ENCODE measurements at regions not wholly inside any gene's neighbourhood (a gene's known extent, or its start where the extent isn't known, plus 50 kb on each side); places are given as distances from the start of the nearest gene placed in this dataset.

DNA sequence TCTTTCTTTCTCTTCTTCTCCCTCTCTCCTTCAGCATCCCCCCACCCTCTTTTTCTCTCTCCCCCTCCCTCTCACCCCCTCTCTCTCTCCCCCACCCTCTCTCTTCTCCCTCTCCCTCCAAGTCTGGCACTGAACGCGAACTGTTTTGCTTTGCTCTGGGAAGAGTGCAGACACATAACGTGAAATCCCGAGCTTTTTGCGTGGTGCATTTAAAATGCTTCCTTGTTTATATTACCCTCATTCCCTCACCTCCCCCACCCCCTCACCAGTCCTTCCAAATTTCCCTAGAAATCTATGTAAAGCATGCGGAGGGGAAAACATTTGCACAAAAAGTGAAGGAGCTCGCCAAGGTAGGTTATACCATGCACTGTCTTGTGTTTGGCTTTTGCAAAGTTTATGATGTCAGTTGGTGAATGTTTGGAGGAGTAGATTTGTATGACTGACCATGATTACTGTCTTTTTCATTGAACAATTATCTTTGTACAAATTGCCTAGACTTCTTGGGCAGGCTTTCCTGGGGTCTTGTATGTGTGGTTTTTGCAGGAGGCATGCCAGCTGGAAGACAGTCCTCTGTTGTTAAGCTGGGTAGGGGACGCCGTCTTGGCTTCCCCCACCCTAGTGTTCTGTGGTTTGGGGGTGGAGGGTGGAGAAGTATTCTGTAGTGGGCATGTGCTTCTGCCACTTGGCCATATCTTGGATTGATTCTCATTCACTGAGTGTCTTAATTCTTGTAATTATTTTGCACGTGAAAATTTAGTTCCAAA, 123.7 kb upstream of the HSD17B12 start:
- TF ChIP-seq, protein P1, sequence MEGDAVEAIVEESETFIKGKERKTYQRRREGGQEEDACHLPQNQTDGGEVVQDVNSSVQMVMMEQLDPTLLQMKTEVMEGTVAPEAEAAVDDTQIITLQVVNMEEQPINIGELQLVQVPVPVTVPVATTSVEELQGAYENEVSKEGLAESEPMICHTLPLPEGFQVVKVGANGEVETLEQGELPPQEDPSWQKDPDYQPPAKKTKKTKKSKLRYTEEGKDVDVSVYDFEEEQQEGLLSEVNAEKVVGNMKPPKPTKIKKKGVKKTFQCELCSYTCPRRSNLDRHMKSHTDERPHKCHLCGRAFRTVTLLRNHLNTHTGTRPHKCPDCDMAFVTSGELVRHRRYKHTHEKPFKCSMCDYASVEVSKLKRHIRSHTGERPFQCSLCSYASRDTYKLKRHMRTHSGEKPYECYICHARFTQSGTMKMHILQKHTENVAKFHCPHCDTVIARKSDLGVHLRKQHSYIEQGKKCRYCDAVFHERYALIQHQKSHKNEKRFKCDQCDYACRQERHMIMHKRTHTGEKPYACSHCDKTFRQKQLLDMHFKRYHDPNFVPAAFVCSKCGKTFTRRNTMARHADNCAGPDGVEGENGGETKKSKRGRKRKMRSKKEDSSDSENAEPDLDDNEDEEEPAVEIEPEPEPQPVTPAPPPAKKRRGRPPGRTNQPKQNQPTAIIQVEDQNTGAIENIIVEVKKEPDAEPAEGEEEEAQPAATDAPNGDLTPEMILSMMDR (IDR thresholded peaks at IDR 0.05), result no peak
- TF ChIP-seq POLR2AphosphoS5 (IDR thresholded peaks at IDR 0.05; ENCODE audit: insufficient read depth in 1 of 2, low read depth in 1 of 2), result no peak
- no peak for TF ChIP-seq POLR2A (IDR thresholded peaks at IDR 0.05)

All from vagina (tissue), 2 donors.